Chondrocyte (in vitro differentiated cells): ENCODE measurements at regions not wholly inside any gene's neighbourhood (a gene's known extent, or its start where the extent isn't known, plus 50 kb on each side); places are given as distances from the start of the nearest gene placed in this dataset.

Source experiments
- DNase-seq: peaks from one replicate; pipeline ENCODE4 v3.0.0; 2021; ENCODE audit warnings: mixed read lengths, low spot score
- H3K27ac Mint-ChIP-seq: one replicate; pipeline ENCODE4 v1.8.0; 2021; ENCODE audit warnings: mild to moderate bottlenecking, moderate library complexity, mixed read lengths; ENCODE audit not compliant: unreplicated experiment
- H3K27me3 Mint-ChIP-seq: 2 replicates; pipeline ENCODE4 v1.8.0; 2021; ENCODE audit warnings: low read depth, mixed read lengths
- H3K36me3 Mint-ChIP-seq: 2 replicates; pipeline ENCODE4 v1.8.0; 2021; ENCODE audit warnings: low read depth, mixed read lengths
- H3K4me1 Mint-ChIP-seq: 2 replicates; pipeline ENCODE4 v1.8.0; 2021; ENCODE audit warnings: low read depth, mild to moderate bottlenecking, mixed read lengths
- H3K4me3 Mint-ChIP-seq: one replicate; pipeline ENCODE4 v1.8.0; 2021; ENCODE audit warnings: mild to moderate bottlenecking, moderate library complexity, mixed read lengths; ENCODE audit not compliant: unreplicated experiment
- H3K9me3 Mint-ChIP-seq: 2 replicates; pipeline ENCODE4 v1.8.0; 2021; ENCODE audit warnings: low read depth, mixed read lengths
- TF ChIP-seq, protein P1 (sequence below): fragments of 200-600 bp; sonication (generic); IDR thresholded peaks from 2 replicates; pipeline ENCODE4 v1.5.0; 2021; ENCODE audit warnings: antibody characterized with exemption, mild to moderate bottlenecking, moderate library complexity

GRCh38 chr3:194951931-194952582 lies 266.4 kb downstream of the FAM43A start:
- H3K27ac Mint-ChIP-seq, result no peak overlapping the region
- peaks cover 19% of the 10 kb centered on the region for H3K9me3 Mint-ChIP-seq
- DNase-seq, result no peak
- TF ChIP-seq, protein P1, sequence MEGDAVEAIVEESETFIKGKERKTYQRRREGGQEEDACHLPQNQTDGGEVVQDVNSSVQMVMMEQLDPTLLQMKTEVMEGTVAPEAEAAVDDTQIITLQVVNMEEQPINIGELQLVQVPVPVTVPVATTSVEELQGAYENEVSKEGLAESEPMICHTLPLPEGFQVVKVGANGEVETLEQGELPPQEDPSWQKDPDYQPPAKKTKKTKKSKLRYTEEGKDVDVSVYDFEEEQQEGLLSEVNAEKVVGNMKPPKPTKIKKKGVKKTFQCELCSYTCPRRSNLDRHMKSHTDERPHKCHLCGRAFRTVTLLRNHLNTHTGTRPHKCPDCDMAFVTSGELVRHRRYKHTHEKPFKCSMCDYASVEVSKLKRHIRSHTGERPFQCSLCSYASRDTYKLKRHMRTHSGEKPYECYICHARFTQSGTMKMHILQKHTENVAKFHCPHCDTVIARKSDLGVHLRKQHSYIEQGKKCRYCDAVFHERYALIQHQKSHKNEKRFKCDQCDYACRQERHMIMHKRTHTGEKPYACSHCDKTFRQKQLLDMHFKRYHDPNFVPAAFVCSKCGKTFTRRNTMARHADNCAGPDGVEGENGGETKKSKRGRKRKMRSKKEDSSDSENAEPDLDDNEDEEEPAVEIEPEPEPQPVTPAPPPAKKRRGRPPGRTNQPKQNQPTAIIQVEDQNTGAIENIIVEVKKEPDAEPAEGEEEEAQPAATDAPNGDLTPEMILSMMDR, result no peak
- H3K4me1 Mint-ChIP-seq, result no peaks in the 10 kb centered on the region
- H3K27me3 Mint-ChIP-seq, result peaks cover 6% of the 10 kb centered on the region
- H3K36me3 Mint-ChIP-seq, result peaks cover 1% of the 10 kb centered on the region
- no peak overlapping the region for H3K4me3 Mint-ChIP-seq

- TF ChIP-seq, protein P1, result no peak
- Mint-ChIP-seq H3K27ac (no peak overlapping the region), H3K36me3 (no peaks in the 10 kb centered on the region)
Observed at GRCh38 chr3:194952841-194953241, 267.2 kb downstream of the FAM43A start.

GRCh38 chr3:194953291-194953690 lies 267.6 kb downstream of the FAM43A start:
- Mint-ChIP-seq H3K36me3 (no peaks in the 10 kb centered on the region), H3K4me1 (no peaks in the 10 kb centered on the region), H3K27me3 (peaks cover 6% of the 10 kb centered on the region), H3K4me3 (no peak overlapping the region), H3K9me3 (peaks cover 10% of the 10 kb centered on the region), H3K27ac (no peak overlapping the region)
- TF ChIP-seq, protein P1, result no peak
- DNase-seq, result no peak

More at GRCh38 chr3:194952841-194953241, 267.2 kb downstream of the FAM43A start:
- Mint-ChIP-seq H3K4me1 (no peaks in the 10 kb centered on the region), H3K27me3 (peaks cover 6% of the 10 kb centered on the region), H3K4me3 (no peak overlapping the region), H3K9me3 (peaks cover 14% of the 10 kb centered on the region)
- no peak for DNase-seq

DNA sequence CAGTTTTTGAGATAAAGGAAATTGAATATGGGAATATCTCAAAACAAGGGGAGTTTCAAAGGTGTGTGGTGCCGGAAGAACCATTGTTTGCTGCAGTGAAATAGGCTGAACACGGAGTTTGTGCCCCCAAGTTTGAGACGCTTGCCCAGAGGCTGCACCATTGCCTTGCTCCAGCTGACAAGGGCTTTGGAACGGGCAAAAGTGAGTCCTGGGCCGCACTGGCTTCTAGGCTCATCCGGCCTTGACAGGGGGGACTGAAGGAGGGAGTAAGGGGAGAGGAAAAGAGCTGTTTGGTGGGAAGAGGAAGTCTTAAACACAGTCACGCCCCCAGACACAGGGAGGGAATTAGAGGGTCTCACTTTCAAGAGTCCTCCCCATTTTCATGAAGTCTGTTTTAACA lies 269.9 kb downstream of the FAM43A start:
- Mint-ChIP-seq H3K27me3 (peaks cover 9% of the 10 kb centered on the region), H3K4me3 (no peak overlapping the region), H3K9me3 (no peaks in the 10 kb centered on the region), H3K4me1 (no peaks in the 10 kb centered on the region), H3K36me3 (no peaks in the 10 kb centered on the region), H3K27ac (no peak overlapping the region)
- TF ChIP-seq, protein P1, result no peak
- no peak for DNase-seq

- Mint-ChIP-seq H3K36me3 (no peaks in the 10 kb centered on the region), H3K27ac (no peak overlapping the region), H3K27me3 (peaks cover 9% of the 10 kb centered on the region), H3K4me3 (no peak overlapping the region), H3K9me3 (no peaks in the 10 kb centered on the region), H3K4me1 (no peaks in the 10 kb centered on the region)
- TF ChIP-seq, protein P1, result no peak
- no peak for DNase-seq
Observed at GRCh38 chr3:194955979-194956696, 270.5 kb downstream of the FAM43A start.
